Activated CD4-positive, alpha-beta T cell treated with anti-CD3 and anti-CD28 coated beads, Interleukin-10, Interleukin-2, amounts not matched to agents 100 ng/mL and 50 ng/mL, durations not matched to agents 16 hours and 8 hours (primary cell): ENCODE measurements at regions not wholly inside any gene's neighbourhood (a gene's known extent, or its start where the extent isn't known, plus 50 kb on each side); places are given as distances from the start of the nearest gene placed in this dataset.
"Not testable (repeated sequence)": the region's sequence is repeated elsewhere in the genome, so short reads cannot be mapped to it uniquely, and the experiment has no call there.

ENCODE experiments used
- DNase-seq: peaks from one replicate; pipeline ENCODE4 v3.0.0-alpha.2; 2020

GRCh38 chr10:131533846-131534526 lies 222.5 kb upstream of the TCERG1L start:
- no peak for DNase-seq

- no peak for DNase-seq
Measured at GRCh38 chr10:131534836-131535235, 223.3 kb upstream of the TCERG1L start.

DNA sequence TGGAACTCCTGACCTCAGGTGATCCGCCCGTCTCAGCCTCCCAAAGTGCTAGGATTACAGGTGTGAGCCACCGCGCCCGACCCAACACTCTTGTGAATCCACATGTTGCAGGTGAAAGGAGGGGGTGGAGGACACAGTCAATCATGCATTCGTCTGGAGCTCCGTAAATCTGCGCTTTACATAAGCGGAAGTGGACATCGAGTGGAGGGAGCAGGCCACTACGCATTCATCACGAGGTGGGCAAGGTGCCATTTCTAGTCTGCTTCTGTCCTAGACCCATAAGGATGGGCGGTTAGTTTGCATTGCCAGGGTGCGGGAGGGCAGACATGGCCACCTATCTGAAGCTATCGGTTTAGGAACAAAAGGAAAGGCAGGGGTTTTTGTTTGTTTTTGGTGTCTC lies 225.2 kb upstream of the TCERG1L start:
- DNase-seq, result no peak

- DNase-seq, result no peak
Measured at GRCh38 chr10:131537281-131537680, 225.8 kb upstream of the TCERG1L start.

DNA sequence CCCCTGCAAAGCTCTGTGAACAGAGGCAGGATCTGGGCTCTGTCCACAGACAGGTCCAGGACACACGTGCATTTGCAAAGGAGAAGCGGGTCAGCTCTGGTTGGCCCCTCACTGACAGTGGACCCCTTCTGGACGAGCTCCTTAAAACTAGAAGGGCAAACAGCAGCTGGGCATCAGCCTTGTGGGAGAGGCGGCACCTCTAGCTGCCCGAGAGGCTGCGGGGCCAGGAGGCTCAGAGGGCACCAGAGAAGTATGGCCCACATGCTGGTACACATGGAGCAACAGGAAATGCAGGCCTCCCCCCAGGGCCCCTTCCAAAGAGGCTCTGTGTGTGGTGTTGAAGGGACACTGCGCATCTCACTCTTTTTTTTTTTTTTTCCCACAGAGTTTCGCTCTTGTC lies 233.0 kb upstream of the TCERG1L start:
- no peak for DNase-seq

- DNase-seq, result no peak
Measured at GRCh38 chr10:131546086-131546810, 234.7 kb upstream of the TCERG1L start.

DNA sequence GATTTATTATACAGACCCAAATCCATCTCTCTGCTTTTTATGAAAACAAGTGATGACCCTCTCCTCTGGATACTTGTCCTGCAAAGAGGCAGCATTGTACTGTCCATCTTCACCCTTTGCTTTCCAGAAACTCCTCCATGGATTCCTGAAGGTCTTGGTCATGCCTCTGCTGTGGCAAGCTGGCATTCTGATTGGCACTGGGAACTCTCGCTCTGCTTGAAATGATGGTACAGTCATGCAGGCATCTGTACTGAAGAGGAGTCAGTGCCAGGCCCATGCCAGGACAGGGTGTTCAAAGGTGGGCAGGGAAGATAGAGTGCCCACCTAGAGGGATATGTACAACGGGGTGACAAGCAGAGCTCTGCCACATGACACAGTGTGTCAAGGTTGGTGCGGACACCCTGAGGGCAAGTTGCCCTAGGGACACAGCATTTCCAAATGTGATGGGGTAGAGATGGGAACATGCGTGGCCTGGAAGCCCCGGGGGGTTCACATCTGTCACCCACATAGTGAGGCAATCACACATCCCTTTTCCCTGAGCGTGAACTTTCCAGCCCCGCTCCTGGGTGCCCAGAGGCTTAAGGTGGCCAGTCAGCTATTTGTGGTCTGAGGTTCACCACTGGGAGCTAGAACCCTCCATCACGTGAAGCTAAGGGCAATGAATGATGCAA lies 235.7 kb upstream of the TCERG1L start:
- no peak for DNase-seq

DNA sequence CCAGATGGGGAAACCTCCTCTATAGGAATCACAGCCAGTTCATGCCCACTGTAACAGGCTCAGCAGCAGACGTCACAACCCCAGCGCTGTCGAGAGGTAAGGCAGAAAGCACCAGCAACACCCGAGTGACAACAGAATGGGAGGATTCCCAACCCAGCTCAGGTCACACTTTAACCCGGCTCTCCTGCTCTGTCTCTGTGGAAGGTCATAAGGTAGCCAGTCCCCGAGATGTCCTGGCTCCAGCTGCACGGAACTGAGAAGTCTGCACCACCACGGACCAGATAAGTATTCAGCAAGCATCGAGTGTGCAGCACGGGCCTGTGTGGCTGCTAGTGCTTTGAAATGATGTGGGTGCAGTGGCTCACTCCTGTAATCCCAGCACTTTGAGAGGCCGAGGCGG lies 236.7 kb upstream of the TCERG1L start:
- DNase-seq, result no peak

GRCh38 chr10:131549116-131549515 lies 237.6 kb upstream of the TCERG1L start:
- DNase-seq, result no peak

DNA sequence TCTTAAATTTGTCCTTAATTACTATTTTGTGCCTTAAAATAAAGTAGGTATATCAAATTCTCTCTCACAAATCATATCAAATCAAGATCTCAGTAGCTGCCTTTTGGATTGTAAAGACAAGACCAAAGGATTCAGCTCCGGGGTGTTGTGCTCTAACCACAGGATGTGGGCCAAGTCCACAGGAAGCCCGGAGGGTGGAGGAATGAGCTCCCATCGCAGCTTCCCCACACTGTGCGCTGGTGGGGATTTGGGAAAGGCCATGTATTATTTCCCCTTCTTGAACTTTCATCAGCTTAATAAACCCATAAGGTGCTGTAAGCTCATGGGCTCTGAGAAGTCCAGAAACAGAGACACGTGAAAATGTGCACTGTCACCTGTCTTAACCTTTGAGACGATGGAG lies 241.6 kb upstream of the TCERG1L start:
- no peak for DNase-seq

DNA sequence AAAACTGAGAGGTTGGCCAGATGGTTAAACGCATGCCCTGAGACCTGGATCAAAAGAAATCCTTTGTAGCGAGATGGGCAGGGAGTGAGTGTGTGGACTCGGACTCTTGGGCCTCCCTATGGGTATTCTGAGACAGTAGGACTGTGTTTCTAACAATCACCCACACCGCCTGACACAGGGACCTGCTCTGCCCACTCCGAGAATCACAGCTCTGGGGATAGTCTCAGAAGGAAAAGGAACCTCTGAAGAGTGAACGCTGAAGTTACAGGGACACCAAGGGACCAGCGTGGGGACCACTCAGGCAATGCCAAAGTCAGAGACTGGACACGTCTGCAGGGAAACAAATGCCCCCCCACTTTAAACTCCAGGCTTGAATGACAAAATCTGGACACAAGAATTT lies 242.1 kb upstream of the TCERG1L start:
- no peak for DNase-seq

DNA sequence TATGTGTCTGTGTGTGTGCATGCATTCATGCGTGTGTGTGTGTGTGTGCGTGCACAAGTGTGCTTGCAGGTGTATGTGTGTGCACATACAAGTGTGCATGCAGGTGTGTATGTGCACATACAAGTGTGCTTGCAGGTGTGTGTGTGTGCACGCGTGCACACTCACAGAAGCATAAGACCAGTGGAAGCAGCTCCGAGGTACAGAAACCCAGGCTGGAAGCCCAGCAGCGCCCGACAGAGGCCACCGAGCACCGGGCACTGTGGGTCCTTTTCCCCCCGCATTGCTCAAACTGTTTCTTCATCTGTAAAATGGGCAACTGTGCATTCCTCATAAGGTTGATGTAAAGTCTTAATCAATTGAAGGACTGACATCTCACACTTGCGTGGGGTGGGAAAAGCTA lies 243.3 kb upstream of the TCERG1L start:
- DNase-seq, result no peak

DNA sequence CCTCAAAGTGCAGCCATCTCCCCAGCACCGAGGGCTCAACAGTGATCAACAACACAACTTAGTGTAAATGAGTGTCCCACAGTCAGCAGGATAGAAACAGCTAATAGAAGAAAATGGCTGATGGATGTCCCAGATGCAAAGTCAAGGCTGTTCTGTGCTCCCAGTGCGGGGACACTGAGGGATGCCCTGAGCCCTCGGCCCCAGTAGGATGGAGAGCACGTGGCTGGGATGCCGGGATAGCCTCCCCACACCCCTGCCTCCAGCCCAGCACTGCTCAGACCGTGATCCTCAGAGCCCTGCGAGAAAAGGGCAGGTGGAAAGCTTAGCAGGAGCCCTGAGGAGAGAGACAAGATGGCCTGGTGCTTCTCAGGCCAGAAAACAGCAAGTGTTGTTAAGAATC lies 243.9 kb upstream of the TCERG1L start:
- no peak for DNase-seq

DNA sequence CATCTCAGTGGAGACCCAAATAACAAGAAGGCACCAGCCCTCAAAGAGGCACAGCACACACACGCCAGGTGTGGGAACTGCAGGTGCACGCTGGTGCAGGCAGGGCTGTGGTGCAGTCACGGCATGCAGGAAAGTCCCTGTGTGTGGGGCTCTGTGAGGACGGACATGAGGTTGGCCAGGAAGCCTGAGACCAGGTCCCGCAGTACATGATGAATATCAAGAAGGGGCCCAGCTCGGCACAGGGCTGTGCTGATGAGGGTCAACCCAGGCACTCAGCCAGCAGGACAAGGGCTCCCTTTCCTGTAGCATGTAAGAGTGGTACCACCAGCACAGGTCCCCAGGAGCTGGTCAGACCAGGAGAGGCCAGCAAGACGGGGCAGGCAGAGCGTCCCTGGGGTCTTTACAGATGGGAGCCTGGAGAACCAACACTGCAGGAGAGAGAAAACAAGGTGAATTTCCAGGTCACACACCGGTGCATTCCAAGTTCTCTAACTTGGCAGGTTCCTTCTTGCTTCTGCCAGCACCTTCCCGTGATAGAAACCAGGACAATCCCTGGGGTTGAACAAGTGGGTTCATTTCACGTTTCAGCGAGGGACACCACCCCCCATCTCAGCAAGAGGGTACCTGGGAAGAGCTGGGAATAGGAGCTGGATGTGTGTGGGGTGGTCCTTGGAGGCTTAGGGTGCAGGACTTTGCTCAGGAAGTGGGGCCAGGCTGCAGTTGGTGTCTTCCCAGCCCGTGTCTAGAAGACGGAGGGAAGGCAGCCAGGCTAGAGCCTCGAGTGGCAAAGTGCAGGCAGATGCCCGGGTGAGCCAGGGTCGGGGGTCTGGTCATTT lies 244.8 kb upstream of the TCERG1L start:
- DNase-seq, result no peak

DNA sequence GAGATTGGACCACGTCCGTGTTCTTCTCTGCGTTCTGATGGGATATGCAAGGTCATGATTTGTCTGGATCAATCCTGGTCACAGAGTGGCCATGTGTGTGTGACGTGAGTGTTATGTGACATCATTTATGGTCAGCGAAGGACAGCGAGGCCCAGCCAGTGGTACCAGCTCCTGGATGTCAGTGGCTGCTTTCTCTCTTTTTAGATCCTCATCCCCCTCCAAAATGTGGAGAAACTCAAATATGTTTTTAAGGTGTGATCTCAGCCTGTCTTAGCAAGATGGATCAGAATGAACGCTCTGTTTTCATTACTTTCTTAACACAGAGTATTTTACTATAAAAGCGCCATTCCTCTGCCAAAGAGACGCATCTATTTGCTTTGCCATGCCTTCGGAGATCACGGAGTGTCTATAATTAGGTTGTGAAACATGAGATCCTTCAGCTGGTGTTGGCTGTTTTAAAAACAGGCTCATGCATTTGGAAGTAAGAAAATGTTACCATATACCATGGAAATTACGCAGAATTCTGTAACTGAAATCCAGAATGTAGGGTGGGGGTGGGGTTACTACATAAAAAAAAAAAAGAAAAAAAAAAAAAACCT lies 245.5 kb upstream of the TCERG1L start:
- DNase-seq, result no peak

DNA sequence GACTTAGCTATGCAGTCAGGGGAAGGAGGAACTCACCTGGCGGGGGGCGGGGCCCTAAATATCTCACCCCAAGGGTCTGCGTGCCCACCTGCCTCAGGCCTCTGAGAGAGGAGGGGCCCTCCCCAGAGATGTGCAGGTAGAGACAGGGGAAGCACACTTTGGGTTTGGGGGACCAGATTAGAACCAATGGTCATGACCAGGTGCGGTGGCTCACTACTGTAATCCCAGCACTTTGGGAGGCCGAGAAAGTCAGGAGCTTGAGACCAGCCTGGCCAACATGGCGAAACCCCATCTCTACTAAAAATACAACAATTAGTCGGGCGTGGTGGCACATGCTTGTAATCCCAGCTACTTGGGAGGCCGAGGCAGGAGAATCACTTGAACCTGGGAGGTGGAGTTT lies 246.4 kb upstream of the TCERG1L start:
- DNase-seq, result not testable (repeated sequence)

- no peak for DNase-seq
Measured at GRCh38 chr10:131559450-131559911, 248.0 kb upstream of the TCERG1L start.

GRCh38 chr10:131560166-131560565 lies 248.6 kb upstream of the TCERG1L start:
- no peak for DNase-seq

DNA sequence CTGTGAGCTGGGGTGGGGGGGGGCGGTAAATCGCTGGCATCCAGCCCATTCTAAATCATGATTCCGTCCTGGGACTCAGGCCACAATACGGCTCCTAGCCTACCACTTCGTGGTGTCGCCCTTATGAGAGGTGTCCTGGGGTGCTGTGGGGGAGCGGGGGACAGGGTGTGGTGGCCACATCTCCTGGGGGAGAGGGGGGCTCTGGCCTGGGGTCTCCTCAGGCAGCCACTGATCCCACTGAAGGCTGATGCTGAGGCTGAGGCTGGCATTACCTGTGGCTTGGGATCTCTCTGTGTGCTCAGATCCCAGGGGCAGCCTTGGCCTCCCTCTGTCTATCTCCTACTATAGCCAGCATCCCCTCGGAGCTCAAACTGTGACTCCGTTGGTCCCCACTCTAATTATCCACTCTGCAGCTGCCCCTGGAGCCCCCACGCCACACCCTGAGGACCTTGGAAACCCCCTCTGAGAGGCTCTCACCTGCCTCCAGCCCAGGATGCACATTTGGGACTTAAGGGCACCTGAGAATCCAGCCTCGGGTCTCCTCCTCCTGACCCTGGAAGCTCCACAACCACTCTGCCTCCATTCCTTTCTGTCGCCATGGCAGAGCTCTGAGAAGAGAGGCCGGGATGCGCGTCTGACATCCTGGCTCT lies 249.3 kb upstream of the TCERG1L start:
- DNase-seq, result no peak

DNA sequence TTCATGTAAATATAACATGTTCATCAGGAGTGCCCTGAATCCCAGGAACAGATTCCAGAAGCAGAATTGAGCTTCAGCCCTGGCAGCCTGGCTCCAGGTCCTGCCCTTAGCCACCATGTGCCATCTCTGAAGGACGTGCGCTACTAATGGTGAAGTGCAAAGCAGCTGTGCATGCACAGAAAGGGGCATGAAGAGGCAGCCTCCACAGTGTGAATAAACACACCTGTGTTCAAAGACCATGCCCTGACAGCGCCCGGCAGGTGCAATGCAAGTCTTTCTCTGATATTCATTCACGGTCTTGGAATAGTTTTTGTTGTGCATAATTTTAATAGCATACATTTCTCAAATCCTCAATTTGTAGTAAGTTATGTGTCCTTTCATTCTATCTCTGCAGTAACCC lies 250.4 kb upstream of the TCERG1L start:
- DNase-seq, result no peak

DNA sequence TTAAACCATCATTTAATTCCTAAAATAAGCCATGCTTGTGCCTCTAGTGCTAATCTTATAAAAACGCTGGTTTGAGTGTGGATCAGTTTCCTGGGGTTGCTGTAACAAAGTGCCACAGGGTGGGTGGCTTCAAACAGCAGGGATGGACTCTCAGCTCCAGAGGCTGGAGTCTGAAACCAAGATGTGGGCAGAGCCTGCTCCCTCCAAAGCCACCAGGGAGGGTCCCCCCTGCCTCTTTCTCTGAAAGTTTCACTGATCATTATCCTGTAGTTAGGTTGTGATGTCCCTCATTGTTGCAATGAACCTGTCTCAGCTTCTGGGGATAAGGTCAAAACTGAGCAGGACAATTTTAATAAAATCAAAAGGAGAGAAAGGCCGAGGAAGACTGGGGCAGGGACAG lies 251.9 kb upstream of the TCERG1L start:
- no peak for DNase-seq
